ENCODE measurements at regions not wholly inside any gene's neighbourhood (a gene's known extent, or its start where the extent isn't known, plus 50 kb on each side); places are given as distances from the start of the nearest gene placed in this dataset.
"Not testable (repeated sequence)": the region's sequence is repeated elsewhere in the genome, so short reads cannot be mapped to it uniquely, and the experiment has no call there.

DNA sequence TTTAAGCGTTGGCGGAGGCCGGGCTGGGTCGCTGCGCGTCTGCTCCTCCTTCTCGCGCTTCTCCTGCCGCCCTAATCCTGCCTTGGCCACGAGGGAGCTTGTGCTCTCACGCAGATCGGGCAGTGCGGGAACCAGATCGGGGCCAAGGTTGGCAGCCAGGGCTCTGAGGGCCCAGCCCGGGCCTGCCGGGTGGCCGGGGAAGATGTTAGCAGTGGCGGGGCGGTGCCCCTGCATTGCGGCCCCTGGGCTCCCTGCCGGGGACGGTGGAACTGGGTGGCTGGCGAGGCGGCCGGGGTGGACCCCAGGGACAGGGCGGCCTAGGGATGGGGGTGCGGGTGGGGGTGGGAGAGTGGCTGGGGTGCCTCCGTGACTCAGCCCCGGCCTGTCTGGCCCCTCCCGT, 297.4 kb downstream of the CACNA1B start:
- DNase-seq (ENCODE audit: low spot score) = not testable (repeated sequence)

DNA sequence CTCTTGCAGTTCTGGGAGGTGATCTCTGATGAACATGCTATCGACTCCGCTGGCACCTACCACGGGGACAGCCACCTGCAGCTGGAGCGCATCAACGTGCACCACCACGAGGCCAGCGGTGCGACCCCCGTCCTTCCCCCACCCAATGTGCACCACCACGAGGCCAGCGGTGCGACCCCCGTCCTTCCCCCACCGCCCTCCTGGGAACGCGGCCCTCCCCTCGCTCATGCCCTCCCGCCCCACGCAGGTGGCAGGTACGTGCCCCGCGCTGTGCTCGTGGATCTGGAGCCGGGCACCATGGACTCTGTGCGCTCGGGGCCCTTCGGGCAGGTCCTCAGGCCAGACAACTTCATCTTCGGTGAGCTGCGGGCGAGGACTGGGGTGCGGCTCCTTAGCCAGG, 297.8 kb downstream of the CACNA1B start:
- not testable (repeated sequence) for DNase-seq (ENCODE audit: low spot score)

DNA sequence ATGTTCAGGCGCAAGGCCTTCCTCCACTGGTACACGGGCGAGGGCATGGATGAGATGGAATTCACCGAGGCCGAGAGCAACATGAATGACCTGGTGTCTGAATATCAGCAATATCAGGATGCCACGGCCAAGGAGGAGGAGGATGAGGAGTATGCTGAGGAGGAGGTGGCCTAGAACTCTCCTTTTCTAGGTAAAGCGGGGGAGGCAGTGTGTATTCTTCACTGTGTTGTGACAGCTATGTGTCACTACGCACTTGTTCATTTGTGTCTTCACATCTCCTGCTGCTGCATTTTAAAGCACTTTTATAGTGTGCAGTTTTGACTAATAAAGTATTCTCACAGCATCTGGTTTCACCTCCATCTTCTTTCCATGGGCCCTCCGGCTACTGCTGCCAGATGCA, 299.5 kb downstream of the CACNA1B start:
- DNase-seq (ENCODE audit: low spot score) = not testable (repeated sequence)

DNA sequence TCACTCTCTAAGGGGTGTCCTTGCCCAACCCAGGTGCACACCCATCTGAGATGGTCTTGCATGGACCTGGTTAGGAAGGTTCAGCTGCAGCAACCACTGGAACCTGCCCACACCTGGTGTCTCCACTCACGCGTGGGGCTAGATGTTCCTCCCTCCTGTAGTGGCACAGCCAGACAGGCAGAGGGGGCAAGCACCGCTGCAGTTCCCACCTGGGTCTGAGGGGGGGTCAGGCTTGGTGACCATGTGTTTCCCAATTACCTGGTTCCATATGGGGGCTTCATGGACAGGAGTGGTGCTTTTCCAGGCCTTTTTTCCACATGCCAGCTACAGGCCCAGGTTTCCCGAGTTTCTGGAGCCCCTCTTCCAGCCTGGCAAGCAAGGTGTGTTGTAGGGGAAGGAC, 301.4 kb downstream of the CACNA1B start:
- peak; percentile 32 for DNase-seq (ENCODE audit: low spot score)

DNA sequence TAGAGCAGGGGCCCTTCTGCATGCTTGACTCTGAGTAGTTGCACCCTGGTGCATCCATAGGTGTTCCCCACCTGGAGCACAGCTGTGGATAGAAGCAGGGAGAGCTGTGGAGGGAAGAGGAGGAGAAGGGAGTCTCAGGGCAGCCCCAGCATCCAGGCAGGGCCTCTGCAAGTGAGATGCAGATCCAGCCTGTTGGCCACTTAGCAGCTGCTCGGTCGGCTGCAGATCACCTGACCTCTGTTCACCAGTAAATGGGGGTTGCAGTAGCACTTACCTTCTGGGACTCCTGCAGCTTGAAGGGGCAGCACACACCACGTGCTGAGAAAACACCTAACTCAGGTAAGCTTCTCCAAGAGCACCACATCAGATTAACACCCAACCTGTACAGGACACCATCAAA, 302.1 kb downstream of the CACNA1B start:
- not testable (repeated sequence) for DNase-seq (ENCODE audit: low spot score)

DNA sequence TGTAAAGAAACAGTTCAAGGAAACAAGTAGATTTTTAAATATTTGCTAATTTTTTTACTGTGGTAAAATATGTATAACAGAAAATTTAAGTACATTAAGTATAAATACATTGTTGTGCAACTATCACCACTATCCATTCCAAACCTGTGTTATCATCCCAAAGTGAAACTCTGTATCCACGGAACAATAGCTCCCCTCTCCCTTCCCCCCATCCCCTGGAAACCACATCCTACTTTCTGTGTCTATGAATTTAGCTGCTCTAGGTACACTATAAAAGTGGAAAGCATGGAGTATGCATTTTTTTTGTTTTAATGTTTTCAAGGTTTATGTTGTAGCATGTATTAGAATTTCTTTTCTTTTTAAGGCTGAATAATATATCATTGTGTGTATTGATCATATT, 304.4 kb downstream of the CACNA1B start:
- not testable (repeated sequence) for DNase-seq (ENCODE audit: low spot score)

DNA sequence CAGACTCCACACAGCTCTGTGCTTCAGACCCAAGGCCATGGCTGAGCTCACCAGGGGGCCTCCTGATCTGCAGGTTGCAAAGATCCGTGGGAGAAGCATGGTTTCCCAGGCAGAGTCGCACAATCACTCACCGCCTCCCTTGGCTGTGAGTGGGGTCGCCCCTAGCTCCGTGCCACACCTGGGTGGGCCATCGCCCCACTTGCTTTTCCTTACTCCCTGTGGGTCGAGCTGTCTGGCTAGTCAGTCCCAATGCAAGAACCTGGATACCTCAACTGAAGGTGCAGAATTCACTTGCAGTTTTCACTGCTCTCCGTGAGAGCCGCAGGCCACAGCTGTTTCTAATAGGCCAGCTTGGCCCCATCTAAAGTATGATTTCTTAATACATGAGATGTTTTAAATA, 319.6 kb downstream of the CACNA1B start:
- DNase-seq (ENCODE audit: low spot score) = not testable (repeated sequence)

DNA sequence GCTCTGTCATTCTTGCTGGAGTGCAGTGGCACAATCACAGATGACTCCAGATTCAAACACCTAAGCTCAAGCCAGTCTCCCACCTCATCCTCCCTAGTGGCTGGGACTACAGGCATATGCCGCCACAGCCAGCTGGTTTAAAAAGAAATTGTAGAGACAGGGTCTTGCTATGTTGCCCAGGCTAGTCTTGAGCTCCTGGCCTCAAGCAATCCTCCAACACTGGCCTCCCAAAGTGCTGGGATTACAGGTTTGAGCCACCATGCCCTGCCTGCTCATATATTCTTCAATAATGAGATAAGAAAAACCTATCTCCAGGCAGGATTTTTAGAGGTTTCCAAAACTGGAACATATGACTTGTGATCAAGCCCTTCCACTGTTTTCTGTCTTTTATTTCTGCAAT, 321.4 kb downstream of the CACNA1B start:
- DNase-seq (ENCODE audit: low spot score) = not testable (repeated sequence)

DNA sequence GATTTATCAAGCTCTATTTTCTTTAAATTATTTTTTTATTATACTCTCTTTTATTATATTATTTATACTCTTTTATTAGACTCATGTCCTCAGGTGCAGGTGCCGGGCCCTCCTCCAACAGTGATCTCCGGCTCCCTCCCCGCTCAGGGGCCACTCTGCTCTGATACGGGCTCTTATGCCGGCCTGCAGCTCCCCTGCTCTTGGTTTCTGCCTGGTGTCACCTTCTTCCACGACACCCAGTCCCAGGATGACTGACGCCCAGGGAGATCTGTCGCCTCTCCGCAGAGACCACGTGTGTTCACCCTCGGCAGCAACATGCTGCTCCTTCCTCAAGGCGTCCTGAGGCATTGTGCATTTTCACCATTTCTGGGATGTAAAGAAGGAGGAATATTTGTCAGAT, 322.3 kb downstream of the CACNA1B start:
- not testable (repeated sequence) for DNase-seq (ENCODE audit: low spot score)

DNA sequence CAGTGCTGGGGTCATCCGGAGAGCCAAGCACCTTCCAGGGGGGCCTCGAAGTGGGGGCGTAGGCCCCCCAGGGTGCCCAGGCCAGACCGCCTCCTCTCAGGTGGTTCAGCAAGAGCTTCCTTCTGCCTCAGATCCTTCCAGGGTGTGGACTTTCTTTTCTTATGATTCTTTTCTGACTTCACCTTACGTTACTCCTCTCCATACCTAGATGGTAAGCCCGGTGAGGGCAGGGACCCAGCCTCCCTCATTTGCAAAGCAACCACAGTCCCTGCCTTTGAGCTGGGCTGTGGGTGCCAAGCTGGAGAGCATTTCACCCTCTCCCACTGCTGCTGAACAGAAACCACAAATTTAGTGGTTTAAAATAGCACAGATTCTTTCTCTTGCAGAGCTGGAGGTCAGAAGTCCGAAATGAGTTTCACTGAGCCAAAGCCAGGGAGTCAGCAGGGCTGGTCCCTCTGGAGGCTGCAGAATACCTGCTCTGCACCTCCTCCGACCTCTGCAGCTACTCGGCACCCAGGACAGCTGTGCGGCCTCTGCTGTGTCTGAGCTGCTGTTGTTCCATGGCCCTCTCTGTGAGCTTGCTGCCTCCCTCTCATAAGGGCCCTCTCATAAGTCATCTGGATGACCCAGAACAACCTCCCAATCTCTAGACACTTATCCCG, 323.0 kb downstream of the CACNA1B start:
- DNase-seq (ENCODE audit: low spot score) = not testable (repeated sequence)

DNA sequence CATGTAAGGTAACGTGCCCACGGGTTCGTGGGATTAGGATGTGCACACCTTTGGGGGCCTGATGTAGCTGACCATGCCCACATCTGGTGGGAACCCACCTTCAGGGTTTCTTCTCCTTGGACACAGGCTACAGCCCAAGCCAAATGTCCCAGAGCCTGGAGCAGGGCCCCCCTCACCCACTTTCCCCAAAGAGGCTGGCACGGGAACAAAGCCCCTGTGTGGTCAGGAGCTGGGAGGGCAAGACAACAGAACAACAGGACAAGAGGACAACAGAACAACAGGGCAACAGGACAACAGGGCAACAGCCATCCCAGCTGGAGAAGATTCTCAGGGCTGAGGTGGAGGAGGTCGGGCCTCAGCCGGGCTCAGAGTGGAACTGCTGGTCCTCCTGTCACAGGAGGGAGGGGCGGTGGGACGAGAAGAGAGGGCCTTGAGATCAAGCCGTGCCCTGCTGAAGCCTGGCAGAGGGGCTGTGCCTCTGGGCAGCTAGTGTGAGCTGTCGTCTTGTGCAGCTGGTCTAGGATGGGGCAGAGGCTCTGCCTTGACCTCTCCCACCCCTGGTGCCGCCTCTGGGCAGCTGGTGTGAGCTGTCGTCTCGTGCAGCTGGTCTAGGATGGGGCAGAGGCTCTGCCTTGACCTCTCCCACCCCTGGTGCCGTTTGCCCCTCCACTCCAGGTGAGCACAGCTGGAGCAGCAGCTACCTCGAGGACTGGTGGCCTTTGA, 323.7 kb downstream of the CACNA1B start:
- not testable (repeated sequence) for DNase-seq (ENCODE audit: low spot score)

DNA sequence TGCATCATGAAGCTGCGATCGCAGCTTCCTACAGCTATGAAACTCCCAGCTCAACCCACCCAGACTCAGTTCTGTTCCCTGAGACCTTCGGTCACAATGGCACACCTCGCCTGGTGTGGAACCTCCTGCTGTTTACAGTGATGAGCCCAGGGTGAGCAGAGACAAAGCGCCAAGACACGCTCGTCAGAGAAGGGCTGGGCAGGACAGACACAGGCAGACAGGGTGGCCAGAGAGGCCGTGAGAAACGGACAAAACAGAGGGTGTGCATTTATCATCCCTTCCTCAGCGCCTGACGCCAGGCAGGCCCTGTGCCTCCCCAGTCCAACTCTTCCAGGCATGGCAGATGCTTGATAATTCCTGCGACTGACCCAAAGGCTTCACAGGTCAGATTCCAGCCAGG, 324.5 kb downstream of the CACNA1B start:
- DNase-seq (ENCODE audit: low spot score) = not testable (repeated sequence)

DNA sequence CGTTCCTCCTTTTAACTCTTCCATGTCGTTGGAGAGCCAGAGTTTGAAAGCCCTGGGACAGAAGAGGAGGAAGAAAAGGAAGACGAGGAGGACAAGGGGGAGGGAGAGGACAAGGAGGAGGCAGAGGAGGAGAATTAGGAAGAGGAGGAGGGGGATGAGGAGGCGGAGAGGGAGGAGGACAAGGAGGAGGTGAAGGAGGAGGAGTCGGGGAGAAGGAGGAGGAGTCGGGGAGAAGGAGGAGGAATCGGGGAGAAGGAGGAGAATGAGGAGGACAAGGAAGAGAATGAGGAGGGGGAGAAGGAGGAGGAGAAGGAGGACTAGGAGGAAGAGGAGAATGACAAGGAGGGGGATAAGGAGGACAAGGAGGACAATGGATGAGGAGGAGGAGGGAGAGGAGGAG, 325.7 kb downstream of the CACNA1B start:
- DNase-seq (ENCODE audit: low spot score) = not testable (repeated sequence)

DNA sequence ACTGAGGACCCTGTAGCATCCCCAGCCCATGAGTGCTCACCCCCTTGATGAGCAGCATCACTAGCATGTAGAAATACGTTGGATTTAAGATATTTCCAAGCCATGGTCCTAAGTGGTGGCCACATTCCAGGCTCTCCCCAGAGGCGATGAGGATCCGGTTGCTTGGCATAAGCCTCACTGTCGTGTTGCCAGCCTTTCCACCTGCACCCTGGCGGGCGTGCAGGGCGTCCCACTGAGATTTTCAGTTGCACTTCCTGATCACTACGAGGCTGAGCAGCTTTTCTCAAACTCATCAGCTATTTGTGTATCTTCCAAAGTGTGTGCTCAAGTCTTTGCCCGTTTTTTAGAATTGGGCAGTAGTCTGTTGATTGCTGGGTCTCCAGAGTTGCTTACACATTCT, 326.3 kb downstream of the CACNA1B start:
- DNase-seq (ENCODE audit: low spot score) = not testable (repeated sequence)

DNA sequence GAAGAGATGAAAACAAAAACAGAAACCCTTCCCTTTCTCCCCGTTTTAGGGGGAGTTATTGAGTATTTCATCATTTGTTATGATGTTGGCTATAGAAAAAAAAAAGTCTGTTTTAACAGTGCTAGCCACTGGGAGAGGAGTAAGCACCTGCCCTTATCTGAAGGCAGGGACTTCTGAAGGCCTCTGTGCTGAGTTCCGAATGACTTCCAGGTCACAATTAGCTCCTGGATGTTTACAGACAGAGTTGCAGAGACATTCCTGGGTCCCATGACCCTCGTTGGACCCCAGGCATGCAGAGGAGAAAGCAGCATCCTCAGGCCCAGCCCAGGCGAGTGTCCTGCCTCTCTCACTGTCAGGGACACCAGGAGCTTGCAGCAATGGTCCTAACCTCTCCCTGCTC, 328.5 kb downstream of the CACNA1B start:
- not testable (repeated sequence) for DNase-seq (ENCODE audit: low spot score)

DNA sequence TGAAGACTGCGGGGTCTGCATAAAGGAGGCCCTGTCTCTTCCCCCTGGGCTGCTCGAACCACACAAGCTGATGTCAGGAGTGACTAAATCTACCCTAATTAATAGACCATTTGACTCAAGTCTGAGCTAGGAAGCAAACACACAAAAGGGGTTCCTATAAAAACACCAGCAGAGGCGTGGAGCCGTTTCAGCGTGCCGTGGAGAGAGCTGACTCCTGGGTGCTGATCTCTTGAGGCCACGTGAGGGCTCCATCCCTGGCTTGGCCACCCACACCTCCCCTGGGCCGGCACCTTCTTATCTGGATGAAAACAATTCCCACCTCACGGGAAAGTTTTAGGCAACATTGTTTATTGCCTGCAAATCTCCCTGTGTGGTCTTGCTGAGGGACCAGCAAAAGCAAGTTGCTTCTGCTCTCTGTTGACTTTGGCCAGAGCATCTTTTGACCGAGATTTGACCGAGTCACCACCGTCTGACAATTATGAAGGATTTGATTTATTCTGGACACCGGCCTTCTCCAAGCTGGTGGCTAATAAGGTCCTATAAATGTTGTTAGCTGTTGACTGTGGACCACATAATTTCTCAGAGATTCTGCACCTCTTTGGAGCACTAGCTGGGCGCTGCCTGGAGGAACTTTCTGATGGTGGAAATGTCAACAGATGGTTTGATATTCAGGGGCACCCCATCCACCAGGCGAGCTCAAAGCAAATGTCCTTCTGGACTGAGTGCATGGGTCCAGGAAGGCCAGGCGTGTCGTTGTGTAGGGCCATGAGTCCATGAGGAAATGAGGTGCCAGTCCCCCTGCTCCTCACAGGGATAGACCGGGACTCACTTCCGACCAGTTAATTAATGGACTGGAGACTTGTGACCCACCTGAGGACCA, 330.0 kb downstream of the CACNA1B start:
- not testable (repeated sequence) for DNase-seq (ENCODE audit: low spot score)

DNA sequence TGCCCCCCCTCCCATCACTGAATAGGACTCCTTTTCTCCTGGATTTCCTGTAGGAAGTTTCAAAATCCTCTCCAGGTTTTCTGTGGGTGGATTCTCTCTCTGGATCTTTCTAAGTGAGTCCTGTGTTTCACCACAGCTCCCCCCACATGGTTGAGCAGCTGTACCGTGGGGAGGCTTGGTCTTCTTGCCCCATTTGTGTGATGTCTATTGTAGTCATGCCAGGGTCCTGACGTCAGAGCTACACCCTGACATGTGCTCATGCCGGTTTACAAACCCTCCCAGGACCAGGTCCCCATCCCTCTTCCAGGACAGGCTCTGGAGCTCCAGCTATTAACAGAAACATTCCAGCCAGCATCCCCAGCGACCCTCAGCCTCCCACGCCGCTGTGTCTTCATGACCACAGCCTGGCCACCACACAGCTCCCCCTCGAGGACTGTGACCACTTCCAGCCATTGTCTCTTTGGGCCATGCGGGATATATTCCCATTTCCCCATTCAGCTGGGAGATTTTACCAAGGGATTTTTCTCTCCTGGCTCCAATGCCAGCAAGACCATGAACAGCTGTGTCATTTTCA, 331.6 kb downstream of the CACNA1B start:
- not testable (repeated sequence) for DNase-seq (ENCODE audit: low spot score)

DNA sequence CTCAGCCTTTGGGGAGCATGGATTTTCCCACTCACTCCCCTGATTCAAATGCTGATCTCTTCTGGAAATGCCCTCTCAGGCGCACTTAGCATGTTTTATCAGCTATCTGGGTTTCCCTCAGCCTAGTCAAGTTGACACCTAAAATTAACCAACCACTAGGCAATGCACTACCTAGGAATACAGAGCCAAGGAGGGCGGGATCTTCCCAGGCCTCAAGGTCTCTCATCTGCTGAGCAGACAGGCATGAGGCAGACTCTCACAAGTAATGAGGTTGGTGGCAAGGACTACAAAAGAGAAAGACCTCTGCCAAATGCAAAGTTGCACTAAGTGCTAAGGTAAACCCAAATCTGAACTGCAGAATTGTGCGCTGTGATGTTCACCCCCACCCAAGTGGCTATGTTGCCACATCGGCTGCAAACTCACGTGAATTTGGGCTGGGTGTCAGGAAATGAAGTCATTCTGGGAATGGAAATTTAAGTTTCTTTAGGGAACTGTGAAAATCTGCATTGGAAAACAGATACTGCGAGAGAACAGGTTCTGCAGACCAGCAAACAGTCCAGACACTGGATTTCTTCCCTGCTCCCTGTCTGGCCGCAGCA, 332.9 kb downstream of the CACNA1B start:
- not testable (repeated sequence) for DNase-seq (ENCODE audit: low spot score)

DNA sequence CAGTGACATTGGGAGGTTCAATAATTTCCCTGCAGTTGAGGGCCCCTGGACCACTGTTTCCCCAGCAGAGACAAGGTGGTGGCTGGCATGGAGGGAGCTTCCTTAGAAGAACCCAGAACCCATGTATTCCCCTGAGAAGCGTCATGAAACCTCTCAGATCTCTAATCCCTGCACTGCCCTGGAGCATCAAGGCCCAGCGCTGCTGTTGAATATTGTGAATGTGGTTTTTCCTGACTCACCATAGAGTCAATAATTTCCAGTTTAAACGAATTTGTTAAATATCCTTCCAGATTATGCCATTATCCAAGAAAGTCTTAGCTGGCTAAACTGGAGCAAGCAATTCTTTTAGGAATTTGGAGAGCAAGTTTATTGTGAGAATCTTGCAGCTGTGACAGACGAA, 333.5 kb downstream of the CACNA1B start:
- not testable (repeated sequence) for DNase-seq (ENCODE audit: low spot score)

DNA sequence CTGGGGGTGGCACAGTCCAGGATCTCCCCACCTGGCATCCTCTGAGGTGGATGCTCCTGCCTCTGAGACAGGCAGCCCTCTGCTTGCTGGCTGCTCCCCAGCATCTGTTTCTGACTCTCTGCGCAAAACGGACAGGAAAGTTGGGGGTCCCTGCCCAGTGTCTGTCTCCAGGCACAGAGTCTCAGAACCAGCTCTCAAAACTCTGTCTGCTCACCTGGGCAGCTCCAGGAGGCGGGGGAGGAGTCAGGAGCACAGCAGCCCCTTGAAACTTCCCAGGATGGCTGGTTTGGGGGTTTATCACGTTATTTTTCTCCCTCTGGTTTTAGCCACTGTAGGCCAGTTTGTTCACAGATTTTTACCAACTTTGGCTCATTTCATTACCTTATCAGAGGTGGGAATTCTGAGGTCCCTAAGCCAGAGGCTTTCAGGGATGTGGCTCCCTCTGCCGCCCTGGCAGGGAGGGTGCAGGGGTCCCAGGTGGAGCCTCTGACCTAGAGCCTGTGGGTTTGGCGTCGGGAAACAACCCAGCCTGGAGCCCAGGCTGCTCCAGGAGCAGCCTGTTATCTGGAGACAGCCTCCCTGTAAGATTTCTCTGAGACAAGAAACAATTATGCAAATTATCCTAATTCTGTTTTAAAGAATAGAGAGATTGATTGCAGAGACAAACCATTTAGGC, 334.1 kb downstream of the CACNA1B start:
- DNase-seq (ENCODE audit: low spot score) = peak; percentile 63

DNA sequence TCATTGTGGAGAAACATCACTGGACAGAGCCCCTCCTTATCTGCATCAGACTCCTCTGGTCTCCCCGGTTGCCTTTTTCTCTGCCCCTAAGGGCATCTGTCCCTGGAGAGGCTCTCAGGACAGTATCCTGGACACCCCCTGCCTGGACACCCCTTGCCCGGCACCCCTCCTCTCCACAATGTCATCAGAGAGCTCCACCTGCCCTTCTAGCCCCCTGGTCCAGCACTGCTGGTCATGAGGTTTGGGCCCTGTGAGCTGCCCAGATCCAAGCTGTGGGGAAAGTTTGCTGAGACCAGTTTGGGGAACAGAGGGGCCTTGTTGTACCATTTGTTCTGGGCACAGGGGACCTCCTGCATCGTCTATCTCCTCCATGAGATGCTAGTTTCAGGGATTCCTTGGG, 335.2 kb downstream of the CACNA1B start:
- DNase-seq (ENCODE audit: low spot score) = not testable (repeated sequence)
